Epithelial cell of esophagus (primary cell): ENCODE measurements at regions not wholly inside any gene's neighbourhood (a gene's known extent, or its start where the extent isn't known, plus 50 kb on each side); places are given as distances from the start of the nearest gene placed in this dataset.
A peak's percentile ranks its signal among the peaks of the same experiment; 100 is the strongest.

ENCODE experiments used
- DNase-seq: peaks from one replicate; pipeline ENCODE4 v3.0.0; 2010; ENCODE audit warnings: low read depth
- H3K4me3 ChIP-seq: 2 replicates; pipeline ENCODE4 v1.5.1; 2011; ENCODE audit warnings: mild to moderate bottlenecking, low read length, control low read depth
- TF ChIP-seq, protein P1 (sequence below): IDR thresholded peaks from 2 replicates; pipeline ENCODE4 v1.5.1; 2011; ENCODE audit warnings: low read depth, mild to moderate bottlenecking, low read length, control low read depth, inconsistent platforms; ENCODE audit not compliant: insufficient read depth; ENCODE audit errors: missing control alignments

DNA sequence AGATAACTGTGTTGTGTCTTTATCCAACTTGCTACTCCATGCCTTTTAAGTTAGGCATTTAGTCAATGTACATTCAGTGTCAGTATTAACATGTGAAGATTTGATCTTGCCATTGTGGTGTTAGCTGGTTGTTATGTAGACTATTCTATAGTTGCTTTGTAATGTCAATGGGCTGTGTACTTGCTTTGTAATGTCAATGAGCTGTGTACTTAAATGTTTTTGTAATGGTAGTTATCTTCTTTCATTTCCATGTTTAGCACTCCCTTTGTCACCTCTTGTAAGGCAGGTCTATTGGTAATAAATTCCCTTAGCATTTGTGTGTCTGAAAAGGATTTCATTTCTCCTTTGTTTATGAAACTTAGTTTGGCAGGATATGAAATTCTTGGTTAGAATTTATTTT, 53.4 kb downstream of the MC4R start:
- DNase-seq, result no peak
- TF ChIP-seq, protein P1, sequence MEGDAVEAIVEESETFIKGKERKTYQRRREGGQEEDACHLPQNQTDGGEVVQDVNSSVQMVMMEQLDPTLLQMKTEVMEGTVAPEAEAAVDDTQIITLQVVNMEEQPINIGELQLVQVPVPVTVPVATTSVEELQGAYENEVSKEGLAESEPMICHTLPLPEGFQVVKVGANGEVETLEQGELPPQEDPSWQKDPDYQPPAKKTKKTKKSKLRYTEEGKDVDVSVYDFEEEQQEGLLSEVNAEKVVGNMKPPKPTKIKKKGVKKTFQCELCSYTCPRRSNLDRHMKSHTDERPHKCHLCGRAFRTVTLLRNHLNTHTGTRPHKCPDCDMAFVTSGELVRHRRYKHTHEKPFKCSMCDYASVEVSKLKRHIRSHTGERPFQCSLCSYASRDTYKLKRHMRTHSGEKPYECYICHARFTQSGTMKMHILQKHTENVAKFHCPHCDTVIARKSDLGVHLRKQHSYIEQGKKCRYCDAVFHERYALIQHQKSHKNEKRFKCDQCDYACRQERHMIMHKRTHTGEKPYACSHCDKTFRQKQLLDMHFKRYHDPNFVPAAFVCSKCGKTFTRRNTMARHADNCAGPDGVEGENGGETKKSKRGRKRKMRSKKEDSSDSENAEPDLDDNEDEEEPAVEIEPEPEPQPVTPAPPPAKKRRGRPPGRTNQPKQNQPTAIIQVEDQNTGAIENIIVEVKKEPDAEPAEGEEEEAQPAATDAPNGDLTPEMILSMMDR, result no peak
- H3K4me3 ChIP-seq, result no peak overlapping the region

DNA sequence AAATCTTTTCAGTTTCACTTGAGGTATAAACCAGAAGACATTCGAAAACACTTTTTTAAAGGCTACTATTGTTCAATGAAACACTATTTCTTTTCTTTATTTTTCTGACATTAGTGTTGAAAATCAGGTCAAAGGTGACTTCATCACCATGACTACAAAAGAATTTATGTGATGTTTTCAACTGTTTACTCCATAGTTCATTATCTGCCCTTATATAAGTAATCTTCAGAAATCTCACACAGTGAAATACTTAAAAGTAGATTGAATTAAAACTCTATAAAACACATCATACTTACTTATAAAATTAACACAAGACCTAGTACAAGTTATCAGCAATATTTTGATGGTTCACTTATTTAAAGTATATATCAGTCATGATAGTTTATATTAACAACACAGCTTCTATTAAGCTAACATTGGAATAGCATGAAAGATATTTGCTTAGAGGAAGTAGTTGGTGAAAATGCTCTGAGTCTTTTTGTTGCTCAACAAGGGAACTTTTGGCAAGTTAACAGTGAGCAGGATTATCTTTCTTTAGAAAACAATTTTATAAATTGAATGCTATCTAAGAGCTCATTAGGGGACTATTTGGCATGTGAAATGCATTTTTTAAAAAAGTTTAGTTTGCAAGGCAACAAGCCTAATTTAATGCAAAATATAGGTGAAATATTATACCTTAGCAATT, 60.8 kb downstream of the MC4R start:
- no peak overlapping the region for H3K4me3 ChIP-seq
- no peak for DNase-seq
- TF ChIP-seq, protein P1, result no peak

DNA sequence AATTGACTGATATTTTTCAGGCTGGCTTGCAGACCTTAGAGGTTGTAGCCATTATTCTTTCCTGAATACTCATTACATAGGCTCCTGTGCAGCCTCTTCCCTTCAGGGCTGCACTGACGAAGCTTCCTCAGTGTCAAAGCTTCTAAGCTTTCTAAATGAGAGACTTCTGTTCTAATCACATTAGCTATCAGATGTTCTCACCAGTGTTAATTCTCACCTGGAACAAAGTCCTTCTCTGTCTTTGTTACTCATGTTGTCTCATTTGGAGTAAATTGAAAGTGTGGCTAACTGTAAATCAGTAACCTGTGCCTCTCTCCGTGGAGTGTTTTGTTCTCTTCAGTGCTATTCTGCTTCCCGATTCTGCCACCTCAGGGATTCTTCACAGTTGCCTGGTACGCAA, 76.9 kb downstream of the MC4R start:
- no peak overlapping the region for H3K4me3 ChIP-seq
- TF ChIP-seq, protein P1, result no peak
- DNase-seq, result no peak

DNA sequence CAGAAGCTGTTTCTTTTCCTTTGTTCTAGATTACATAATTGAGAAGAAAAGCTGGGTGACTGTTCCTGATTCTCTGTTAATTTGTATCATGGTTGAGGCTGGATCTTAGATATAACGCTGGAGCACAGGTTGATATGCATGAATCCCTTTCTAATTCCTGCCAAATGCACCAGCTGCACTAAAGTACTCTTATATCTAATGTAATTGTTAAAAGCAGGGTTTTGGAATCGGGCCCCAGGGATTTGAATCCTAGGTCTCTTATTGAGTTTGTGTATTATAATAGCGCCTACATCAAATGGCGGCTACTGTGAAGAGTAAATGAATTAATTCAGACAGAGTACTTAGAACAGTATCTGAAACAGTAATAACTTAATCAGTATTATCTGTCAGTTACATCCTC, 80.4 kb downstream of the MC4R start:
- no peak for DNase-seq
- H3K4me3 ChIP-seq, result no peak overlapping the region
- TF ChIP-seq, protein P1, result no peak

DNA sequence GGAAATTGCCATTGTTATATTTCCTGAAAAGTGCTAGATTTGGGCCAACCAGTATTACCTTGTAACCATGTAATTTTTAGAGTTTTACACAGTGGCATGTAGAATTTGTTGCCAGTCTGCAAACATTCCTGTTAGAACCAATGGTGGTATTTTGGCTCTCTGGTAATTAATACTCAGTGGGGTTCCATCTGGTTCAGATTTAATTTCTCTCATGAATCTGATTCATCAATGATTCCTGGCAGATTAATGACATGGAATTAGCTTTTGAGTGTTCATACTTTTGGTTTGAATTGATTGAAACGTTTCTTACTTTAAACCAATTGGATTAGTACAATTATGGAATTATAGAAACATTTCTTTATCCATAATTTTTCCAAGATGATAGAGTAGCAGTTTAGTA, 93.2 kb downstream of the MC4R start:
- TF ChIP-seq, protein P1, result no peak
- no peak overlapping the region for H3K4me3 ChIP-seq

DNA sequence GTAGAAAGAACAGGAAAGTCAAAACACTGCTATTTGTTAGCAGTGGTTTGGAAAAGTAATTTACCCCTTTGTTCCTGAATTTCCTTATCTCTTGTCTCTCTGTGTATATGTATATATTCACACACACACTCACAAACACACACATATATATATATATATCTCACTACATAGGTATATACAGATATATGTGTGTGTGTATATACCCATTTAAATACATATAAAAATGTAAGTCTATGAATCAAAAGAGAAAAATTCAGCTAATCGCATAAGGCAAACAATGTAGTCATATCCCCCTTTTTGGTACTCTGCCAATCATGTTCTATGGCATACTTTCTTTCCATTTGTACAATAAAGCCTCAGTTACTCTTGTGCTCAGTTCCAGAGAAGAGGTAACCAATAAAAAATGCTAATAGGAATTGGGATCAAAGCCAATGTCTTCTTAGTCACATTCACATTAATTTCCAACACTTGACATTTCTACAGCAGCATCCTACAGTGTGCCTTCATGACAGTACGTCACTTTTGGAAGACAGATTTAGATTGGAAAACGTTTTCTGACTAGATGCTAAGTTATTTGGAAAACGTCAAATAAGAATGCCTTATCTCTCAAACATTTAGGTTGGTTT, 94.6 kb downstream of the MC4R start:
- TF ChIP-seq, protein P1, result no peak
- no peak overlapping the region for H3K4me3 ChIP-seq
- DNase-seq, result peak; percentile 6

More for the DNA sequence above, 93.2 kb downstream of the MC4R start:
- no peak for DNase-seq
